Cardiac muscle cell (in vitro differentiated cells and primary cell): ENCODE measurements at regions not wholly inside any gene's neighbourhood (a gene's known extent, or its start where the extent isn't known, plus 50 kb on each side); places are given as distances from the start of the nearest gene placed in this dataset.
"Not testable (repeated sequence)": the region's sequence is repeated elsewhere in the genome, so short reads cannot be mapped to it uniquely, and the experiment has no call there.

ENCODE experiments used
- DNase-seq, 2 donors: peaks; one replicate each; pipeline versions ENCODE4 v3.0.0 to v3.0.0-alpha.2; 2010 to 2017; ENCODE audit warnings: low read depth in 1 of 2, low spot score in 1 of 2
- H3K27ac ChIP-seq: fragments of 200-600 bp; sonication (generic); 2 replicates; pipeline ENCODE4 v1.5.1; 2016
- H3K27me3 ChIP-seq: fragments of 200-600 bp; sonication (generic); 2 replicates; pipeline ENCODE4 v1.6.0; 2016; ENCODE audit warnings: control low read depth
- H3K36me3 ChIP-seq: fragments of 200-600 bp; sonication (generic); 2 replicates; pipeline ENCODE4 v1.5.1; 2016; ENCODE audit warnings: control low read depth
- H3K4me1 ChIP-seq: fragments of 200-600 bp; sonication (generic); 2 replicates; pipeline ENCODE4 v1.8.1; 2017; ENCODE audit warnings: low read depth, mild to moderate bottlenecking, mixed run types
- H3K4me3 ChIP-seq: fragments of 200-600 bp; sonication (generic); 2 replicates; pipeline ENCODE4 v1.5.1; 2016; ENCODE audit warnings: mild to moderate bottlenecking
- H3K9me3 ChIP-seq: fragments of 200-600 bp; sonication (generic); 2 replicates; pipeline ENCODE4 v1.5.1; 2017; ENCODE audit warnings: low read depth, mild to moderate bottlenecking, control low read depth
- CTCF ChIP-seq: IDR thresholded peaks from 2 replicates; pipeline ENCODE4 v1.5.1; 2012; ENCODE audit warnings: low read depth, mild to moderate bottlenecking, low read length

DNA sequence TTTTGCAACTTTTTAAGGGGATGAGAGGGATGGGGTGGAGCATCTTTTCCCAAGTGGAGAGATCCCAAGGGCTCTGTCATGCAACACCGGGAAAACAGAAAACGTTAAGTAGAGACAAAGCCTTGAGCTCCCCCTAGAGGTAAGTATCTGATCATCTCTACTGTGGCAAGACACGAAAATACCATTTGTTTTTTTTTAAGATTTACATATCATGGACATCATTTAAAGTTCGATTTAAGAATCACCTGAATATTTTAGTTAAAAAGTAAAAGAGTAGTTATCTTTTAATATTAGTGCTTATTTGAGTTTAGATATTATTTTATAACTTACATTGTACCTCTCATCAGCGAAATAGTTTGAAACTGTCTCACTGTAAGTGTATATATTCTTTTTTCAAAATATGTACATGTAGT is 200.4 kb downstream of the LRRC70 start:
- H3K27ac ChIP-seq: no peak overlapping the region
- DNase-seq: peak; percentile 80
- H3K36me3 ChIP-seq: no peaks in the 10 kb centered on the region
- no peaks in the 10 kb centered on the region for H3K4me1 ChIP-seq
- TF ChIP-seq CTCF: peak; percentile 73
- no peaks in the 10 kb centered on the region for H3K9me3 ChIP-seq
- H3K4me3 ChIP-seq: no peak overlapping the region
- no peaks in the 10 kb centered on the region for H3K27me3 ChIP-seq

DNA sequence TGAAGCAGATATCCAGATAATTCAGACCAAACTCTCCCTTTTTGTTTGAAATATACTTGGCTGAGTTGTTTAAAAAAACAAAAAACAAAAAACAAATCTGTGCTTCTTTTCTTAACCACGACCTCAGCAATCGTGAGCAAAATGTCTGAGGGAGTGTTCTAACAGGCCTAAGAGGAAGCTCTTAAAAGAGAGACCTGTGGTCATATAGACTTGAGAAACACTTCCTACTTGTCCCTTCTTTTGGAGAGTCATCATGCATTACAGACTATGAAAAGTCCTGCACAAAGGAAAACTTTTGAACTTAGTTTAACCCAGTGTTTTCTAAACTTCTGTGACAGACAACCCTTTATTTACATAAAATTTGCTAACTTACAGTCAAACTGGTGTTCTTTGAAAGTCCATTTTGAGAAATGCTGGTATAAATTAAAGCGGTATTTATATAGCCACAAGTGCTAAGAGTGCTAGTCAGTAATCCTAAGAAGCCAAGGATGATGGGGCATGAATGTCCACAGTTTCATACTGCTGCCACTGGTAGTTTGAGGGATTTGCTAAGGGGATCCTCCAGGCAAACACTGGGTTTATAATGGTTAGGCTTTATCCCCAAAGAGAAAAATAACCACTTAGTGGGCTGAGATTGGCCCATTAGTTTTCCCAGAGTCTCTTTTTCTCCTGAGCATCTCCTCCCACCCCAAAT is 199.8 kb downstream of the LRRC70 start:
- Histone ChIP-seq H3K36me3 (no peaks in the 10 kb centered on the region), H3K9me3 (no peaks in the 10 kb centered on the region), H3K4me3 (no peak overlapping the region), H3K4me1 (no peaks in the 10 kb centered on the region), H3K27me3 (no peaks in the 10 kb centered on the region), H3K27ac (no peak overlapping the region)
- TF ChIP-seq CTCF: no peak
- no peak for DNase-seq

DNA sequence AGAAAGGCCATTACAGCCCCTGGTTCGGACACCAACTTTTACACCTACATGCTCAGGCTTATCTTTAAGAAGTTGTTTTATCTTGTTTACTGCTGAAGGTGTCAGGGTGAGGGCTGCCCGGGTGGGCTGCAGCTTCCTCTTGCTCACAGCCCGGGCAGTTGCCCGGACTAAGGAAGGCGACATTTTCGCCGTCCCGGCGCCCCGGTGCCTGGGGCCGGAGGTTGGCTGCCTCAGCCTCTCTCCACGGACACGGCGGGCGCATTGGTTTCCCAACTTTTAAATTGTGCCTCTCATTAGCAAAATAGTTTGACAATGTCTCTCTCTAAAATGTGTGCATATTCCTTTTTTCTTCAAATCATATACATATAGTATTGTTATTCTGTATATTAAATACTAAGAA is 198.5 kb downstream of the LRRC70 start:
- not testable (repeated sequence) for DNase-seq, H3K36me3 ChIP-seq, H3K4me3 ChIP-seq, H3K27me3 ChIP-seq, H3K9me3 ChIP-seq, H3K27ac ChIP-seq, H3K4me1 ChIP-seq

DNA sequence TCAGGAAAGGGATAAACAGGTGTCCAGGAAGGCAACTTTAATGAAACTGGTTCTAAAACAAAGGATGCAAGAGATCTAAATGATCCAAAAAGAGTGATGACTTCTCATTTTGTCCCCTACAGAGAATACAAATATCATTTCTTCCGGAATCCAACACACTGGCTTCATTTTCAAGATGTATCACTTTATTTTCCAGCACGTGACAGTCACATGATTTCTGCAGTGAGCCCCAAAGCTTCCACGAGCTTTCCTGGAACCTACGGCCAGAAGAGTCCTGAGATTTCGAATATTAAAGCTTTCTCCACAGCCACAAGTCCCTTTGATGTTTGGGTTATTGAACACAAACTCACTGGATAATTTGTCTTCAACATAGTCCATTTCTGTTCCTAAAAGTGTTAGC is 198.0 kb downstream of the LRRC70 start:
- not testable (repeated sequence) for H3K27me3 ChIP-seq, DNase-seq, H3K4me3 ChIP-seq, H3K4me1 ChIP-seq, H3K27ac ChIP-seq, H3K9me3 ChIP-seq, H3K36me3 ChIP-seq

DNA sequence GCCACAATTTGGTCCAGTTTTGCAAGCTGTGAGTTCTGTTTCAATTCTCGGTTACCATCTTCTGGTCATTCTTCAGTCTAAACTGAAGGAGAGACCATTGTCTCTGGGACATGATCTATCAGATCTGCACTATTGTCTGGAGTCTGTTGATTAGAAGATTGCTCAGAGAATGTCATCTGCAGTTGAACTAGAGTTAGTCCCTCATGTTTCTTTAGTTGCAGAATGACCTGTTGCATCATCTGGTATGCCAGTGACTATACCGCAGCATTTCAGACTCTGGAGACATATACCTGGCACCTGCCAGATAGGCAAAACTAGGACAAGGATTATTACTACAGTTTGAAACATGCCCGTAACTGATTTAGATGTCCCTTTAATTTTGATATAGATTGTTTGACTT is 194.8 kb downstream of the LRRC70 start:
- H3K9me3 ChIP-seq: no peaks in the 10 kb centered on the region
- no peak for DNase-seq
- no peaks in the 10 kb centered on the region for H3K36me3 ChIP-seq
- H3K27me3 ChIP-seq: no peaks in the 10 kb centered on the region
- no peak overlapping the region for H3K27ac ChIP-seq
- no peak for TF ChIP-seq CTCF
- no peak overlapping the region for H3K4me3 ChIP-seq
- no peaks in the 10 kb centered on the region for H3K4me1 ChIP-seq

- no peaks in the 10 kb centered on the region for H3K4me1 ChIP-seq
- H3K27me3 ChIP-seq: no peaks in the 10 kb centered on the region
- no peaks in the 10 kb centered on the region for H3K36me3 ChIP-seq
- no peak overlapping the region for H3K4me3 ChIP-seq
- TF ChIP-seq CTCF: no peak
- DNase-seq: no peak
- H3K27ac ChIP-seq: no peak overlapping the region
- no peaks in the 10 kb centered on the region for H3K9me3 ChIP-seq
Observed at GRCh38 chr5:62771341-62771740, 192.7 kb downstream of the LRRC70 start.

DNA sequence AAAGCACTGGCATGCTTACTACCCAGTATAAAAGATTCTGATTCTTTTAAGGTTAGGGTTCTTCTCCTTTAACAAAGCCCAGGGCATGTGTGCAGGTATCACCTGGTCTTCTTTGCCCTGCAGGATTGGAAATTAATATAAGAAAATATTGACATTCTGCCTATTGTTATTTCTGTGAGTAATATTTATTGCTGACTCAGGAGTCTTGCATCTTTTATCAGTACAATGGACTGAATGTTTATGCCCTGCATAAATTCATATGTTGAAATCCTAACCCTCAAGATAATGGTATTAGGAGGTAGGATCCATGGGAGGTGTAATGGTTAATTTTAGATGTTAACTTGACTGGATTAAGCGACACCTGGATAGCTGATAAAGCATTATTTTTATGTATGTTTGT is 189.0 kb downstream of the LRRC70 start:
- TF ChIP-seq CTCF: no peak
- H3K4me1 ChIP-seq: no peaks in the 10 kb centered on the region
- DNase-seq: no peak
- no peaks in the 10 kb centered on the region for H3K9me3 ChIP-seq
- no peak overlapping the region for H3K4me3 ChIP-seq
- H3K27ac ChIP-seq: no peak overlapping the region
- no peaks in the 10 kb centered on the region for H3K27me3 ChIP-seq
- no peaks in the 10 kb centered on the region for H3K36me3 ChIP-seq
